ENCODE measurements at regions not wholly inside any gene's neighbourhood (a gene's known extent, or its start where the extent isn't known, plus 50 kb on each side); places are given as distances from the start of the nearest gene placed in this dataset.
A peak's percentile ranks its signal among the peaks of the same experiment; 100 is the strongest.
"Not testable (repeated sequence)": the region's sequence is repeated elsewhere in the genome, so short reads cannot be mapped to it uniquely, and the experiment has no call there.

- no peaks in the 10 kb centered on the region for H3K9me3 ChIP-seq
- no peaks in the 10 kb centered on the region for H4K20me1 ChIP-seq (ENCODE audit: insufficient read depth)
- DNase-seq = peak; percentile 45
- no peak overlapping the region for H3K27ac ChIP-seq (ENCODE audit: low read depth in 2 of 2, low read length in 1 of 2)
- ChIA-PET POLR2A (no interaction called here), CTCF (no interaction called here)
- peak overlapping the region; percentile 74; the same call in 1 of the 2 replicates for H2AFZ ChIP-seq (ENCODE audit: low read depth)
- no peak overlapping the region for H3K9ac ChIP-seq
- under 1% methylated on average over 17 of the region's 28 CpGs for WGBS (ENCODE audit: low lambda C conversion rate)
- H3K4me1 ChIP-seq (ENCODE audit: control insufficient read depth in 1 of 2, insufficient read depth in 2 of 2, low read depth in 1 of 2, low read length in 1 of 2) = no peaks in the 10 kb centered on the region; a peak in 1 of 4 replicates
- no peaks in the 10 kb centered on the region for H3K9me2 ChIP-seq
- no peaks in the 10 kb centered on the region for H3K79me2 ChIP-seq (ENCODE audit: insufficient read depth)
- no peaks in the 10 kb centered on the region; the same call in 1 of the 2 replicates for H3K27me3 ChIP-seq (ENCODE audit: insufficient read depth)
- H3K4me2 ChIP-seq = peak overlapping the region; percentile 82
- peak overlapping the region; percentile 53 to 64 for H3K4me3 ChIP-seq (ENCODE audit: low read depth in 2 of 2, low read length in 1 of 2)
- peaks cover 14% of the 10 kb centered on the region for H3F3A ChIP-seq (replicated peaks; ENCODE audit: insufficient read depth)
- no peaks in the 10 kb centered on the region for H3K36me3 ChIP-seq (replicated peaks in 1 of 2; ENCODE audit: control insufficient read depth in 1 of 2, insufficient read depth in 2 of 2, low read length in 1 of 2)
- TF ChIP-seq TEAD4 (IDR thresholded peaks at IDR 0.05; ENCODE audit: borderline replicate concordance, insufficient read depth) (no peak), FOSL2 (IDR thresholded peaks at IDR 0.05; ENCODE audit: borderline replicate concordance, low read depth) (peak; percentile 28; the same call in 1 of the 2 replicates)
Observed at GRCh38 chr6:26743157-26743821, 83.7 kb upstream of the ZNF322 start.

GRCh38 chr6:26743941-26744699 is 84.6 kb upstream of the ZNF322 start:
- H2AFZ ChIP-seq (ENCODE audit: low read depth) = peak overlapping the region; percentile 74
- no peak for TF ChIP-seq GATA2 (CRISPR knock-in tag; IDR thresholded peaks at IDR 0.05)
- no peak for TF ChIP-seq FOXM1 (IDR thresholded peaks at IDR 0.05; ENCODE audit: low read depth)
- TF ChIP-seq CHD2 (IDR thresholded peaks at IDR 0.05; ENCODE audit: low read length, partially characterized antibody) = no peak
- TF ChIP-seq GABPA (IDR thresholded peaks at IDR 0.05; ENCODE audit: low read depth) = no peak
- no peak for TF ChIP-seq RAD21 (IDR thresholded peaks at IDR 0.05; ENCODE audit: low read length)
- TF ChIP-seq TAF1 (IDR thresholded peaks at IDR 0.05; ENCODE audit: borderline replicate concordance, low read depth, low read length) = no peak
- no peak for TF ChIP-seq NRF1 (IDR thresholded peaks at IDR 0.05; ENCODE audit: low read depth, low read length)
- TF ChIP-seq MXI1 (IDR thresholded peaks at IDR 0.05; ENCODE audit: low read depth, low read length) = no peak
- no peak for TF ChIP-seq NFIC (IDR thresholded peaks at IDR 0.05; ENCODE audit: borderline replicate concordance)
- no peak for TF ChIP-seq ELF1 (IDR thresholded peaks at IDR 0.05)
- no peak for TF ChIP-seq ZBTB33 (IDR thresholded peaks at IDR 0.05; ENCODE audit: borderline replicate concordance, low read depth)
- TF ChIP-seq EZH2phosphoT487 (IDR thresholded peaks at IDR 0.05; ENCODE audit: borderline replicate concordance, low read depth) = no peak
- CTCF ChIA-PET = no interaction called here
- H3K4me3 ChIP-seq (ENCODE audit: low read depth in 2 of 2, low read length in 1 of 2) = peak overlapping the region; percentile 53 to 64
- no peaks in the 10 kb centered on the region for H3K9me2 ChIP-seq
- peaks cover 14% of the 10 kb centered on the region for H3F3A ChIP-seq (replicated peaks; ENCODE audit: insufficient read depth)
- H3K79me2 ChIP-seq (ENCODE audit: insufficient read depth) = no peaks in the 10 kb centered on the region
- H3K9ac ChIP-seq = no peak overlapping the region
- H3K36me3 ChIP-seq (replicated peaks in 1 of 2; ENCODE audit: control insufficient read depth in 1 of 2, insufficient read depth in 2 of 2, low read length in 1 of 2) = no peaks in the 10 kb centered on the region
- H3K27ac ChIP-seq (ENCODE audit: low read depth in 2 of 2, low read length in 1 of 2) = no peak overlapping the region
- no peaks in the 10 kb centered on the region; a peak in 1 of 4 replicates for H3K4me1 ChIP-seq (ENCODE audit: control insufficient read depth in 1 of 2, insufficient read depth in 2 of 2, low read depth in 1 of 2, low read length in 1 of 2)
- H4K20me1 ChIP-seq (ENCODE audit: insufficient read depth) = no peaks in the 10 kb centered on the region
- POLR2A ChIA-PET = no interaction called here
- H3K4me2 ChIP-seq = peak overlapping the region; percentile 82
- no peaks in the 10 kb centered on the region; the same call in 1 of the 2 replicates for H3K27me3 ChIP-seq (ENCODE audit: insufficient read depth)
- H3K9me3 ChIP-seq = no peaks in the 10 kb centered on the region
- 3% methylated on average over 27 of the region's 27 CpGs for WGBS (ENCODE audit: low lambda C conversion rate)
- peak; percentile 10 for DNase-seq

- peak overlapping the region in 1 of 2 experiments; percentile 64; a peak in 1 of 4 replicates for H3K4me3 ChIP-seq (ENCODE audit: low read depth in 2 of 2, low read length in 1 of 2)
- H3K4me1 ChIP-seq (ENCODE audit: control insufficient read depth in 1 of 2, insufficient read depth in 2 of 2, low read depth in 1 of 2, low read length in 1 of 2); H3K27ac ChIP-seq (ENCODE audit: low read depth in 2 of 2, low read length in 1 of 2); H3K79me2 ChIP-seq (ENCODE audit: insufficient read depth); CTCF ChIA-PET; POLR2A ChIA-PET; H3K9me3 ChIP-seq; H3K9ac ChIP-seq; H4K20me1 ChIP-seq (ENCODE audit: insufficient read depth); H3K27me3 ChIP-seq (ENCODE audit: insufficient read depth); H3F3A ChIP-seq (replicated peaks; ENCODE audit: insufficient read depth); H3K9me2 ChIP-seq; H3K36me3 ChIP-seq (replicated peaks in 1 of 2; ENCODE audit: control insufficient read depth in 1 of 2, insufficient read depth in 2 of 2, low read length in 1 of 2); DNase-seq: not testable (repeated sequence)
- H3K4me2 ChIP-seq = peak overlapping the region; percentile 82; the same call in 1 of the 2 replicates
- peak overlapping the region; percentile 74; the same call in 1 of the 2 replicates for H2AFZ ChIP-seq (ENCODE audit: low read depth)
- 31% methylated on average over 8 of the region's 8 CpGs for WGBS (ENCODE audit: low lambda C conversion rate)
Observed at GRCh38 chr6:26744837-26745282, 85.3 kb upstream of the ZNF322 start.

- H3F3A ChIP-seq (replicated peaks; ENCODE audit: insufficient read depth); H3K4me2 ChIP-seq; DNase-seq; H3K4me3 ChIP-seq (ENCODE audit: low read depth in 2 of 2, low read length in 1 of 2); H3K27me3 ChIP-seq (ENCODE audit: insufficient read depth); H3K4me1 ChIP-seq (ENCODE audit: control insufficient read depth in 1 of 2, insufficient read depth in 2 of 2, low read depth in 1 of 2, low read length in 1 of 2); H2AFZ ChIP-seq (ENCODE audit: low read depth); H4K20me1 ChIP-seq (ENCODE audit: insufficient read depth); H3K79me2 ChIP-seq (ENCODE audit: insufficient read depth); H3K9me2 ChIP-seq; H3K9me3 ChIP-seq; H3K27ac ChIP-seq (ENCODE audit: low read depth in 2 of 2, low read length in 1 of 2); POLR2A ChIA-PET; H3K9ac ChIP-seq; H3K36me3 ChIP-seq (replicated peaks in 1 of 2; ENCODE audit: control insufficient read depth in 1 of 2, insufficient read depth in 2 of 2, low read length in 1 of 2); CTCF ChIA-PET: not testable (repeated sequence)
- 57% methylated on average over 8 of the region's 8 CpGs for WGBS (ENCODE audit: low lambda C conversion rate)
Observed at GRCh38 chr6:26745964-26746363, 86.4 kb upstream of the ZNF322 start.
